ENCODE measurements at regions not wholly inside any gene's neighbourhood (a gene's known extent, or its start where the extent isn't known, plus 50 kb on each side); places are given as distances from the start of the nearest gene placed in this dataset.

- no peaks in the 10 kb centered on the region for H3K9me3 ChIP-seq (ENCODE audit: low read length)
- no peaks in the 10 kb centered on the region for H3K27me3 ChIP-seq (ENCODE audit: control insufficient read depth in 1 of 2, insufficient read depth in 2 of 2, low read length in 2 of 2)
- H3K36me3 ChIP-seq (ENCODE audit: insufficient read depth, low read length), result no peaks in the 10 kb centered on the region
- peaks cover 52% of the 10 kb centered on the region for H3K4me1 ChIP-seq (ENCODE audit: insufficient read depth, low read length)
- H3K27ac ChIP-seq (ENCODE audit: low read depth, low read length), result no peak overlapping the region
- no peak overlapping the region for H3K9ac ChIP-seq (ENCODE audit: low read length)
- no peak overlapping the region for H3K4me3 ChIP-seq (ENCODE audit: low read depth in 1 of 2, low read length in 2 of 2)
Measured at GRCh38 chr2:47226923-47227220, 50.6 kb upstream of the CALM2 start.

- no peak overlapping the region for H3K9ac ChIP-seq (ENCODE audit: low read length)
Measured at GRCh38 chr2:47226132-47226922, 50.0 kb upstream of the CALM2 start.

More at GRCh38 chr2:47226132-47226922, 50.0 kb upstream of the CALM2 start:
- Histone ChIP-seq H3K36me3 (ENCODE audit: insufficient read depth, low read length) (no peaks in the 10 kb centered on the region), H3K27me3 (ENCODE audit: control insufficient read depth in 1 of 2, insufficient read depth in 2 of 2, low read length in 2 of 2) (no peaks in the 10 kb centered on the region), H3K9me3 (ENCODE audit: low read length) (no peaks in the 10 kb centered on the region), H3K27ac (ENCODE audit: low read depth, low read length) (no peak overlapping the region), H3K4me1 (ENCODE audit: insufficient read depth, low read length) (peaks cover 54% of the 10 kb centered on the region), H3K4me3 (ENCODE audit: low read depth in 1 of 2, low read length in 2 of 2) (no peak overlapping the region)
